NAMALWA (cell line): ENCODE measurements at regions not wholly inside any gene's neighbourhood (a gene's known extent, or its start where the extent isn't known, plus 50 kb on each side); places are given as distances from the start of the nearest gene placed in this dataset.
"Not testable (repeated sequence)": the region's sequence is repeated elsewhere in the genome, so short reads cannot be mapped to it uniquely, and the experiment has no call there.

Experiments used
- DNase-seq: peaks from one replicate; pipeline ENCODE4 v3.0.0-alpha.2; 2015; ENCODE audit warnings: low spot score

DNA sequence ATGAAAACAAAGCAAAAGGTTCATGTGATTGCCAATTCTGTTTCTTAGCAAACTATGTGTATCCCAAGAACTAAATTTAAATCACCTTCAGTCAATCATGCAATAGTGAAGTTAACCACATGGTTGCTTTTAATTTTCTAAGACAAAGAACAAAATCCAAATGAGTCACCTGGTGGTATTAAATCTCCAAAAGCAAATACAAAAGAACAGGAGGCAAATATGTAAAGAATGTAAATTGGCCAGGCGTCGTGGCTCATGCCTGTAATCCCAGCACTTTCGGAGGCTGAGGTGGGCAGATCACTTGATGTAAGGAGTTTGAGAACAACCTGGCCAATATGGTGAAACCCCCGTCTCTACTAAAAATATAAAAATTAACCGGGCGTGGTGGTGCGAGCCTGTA, 54.2 kb upstream of the PIK3R4 start:
- DNase-seq: no peak

DNA sequence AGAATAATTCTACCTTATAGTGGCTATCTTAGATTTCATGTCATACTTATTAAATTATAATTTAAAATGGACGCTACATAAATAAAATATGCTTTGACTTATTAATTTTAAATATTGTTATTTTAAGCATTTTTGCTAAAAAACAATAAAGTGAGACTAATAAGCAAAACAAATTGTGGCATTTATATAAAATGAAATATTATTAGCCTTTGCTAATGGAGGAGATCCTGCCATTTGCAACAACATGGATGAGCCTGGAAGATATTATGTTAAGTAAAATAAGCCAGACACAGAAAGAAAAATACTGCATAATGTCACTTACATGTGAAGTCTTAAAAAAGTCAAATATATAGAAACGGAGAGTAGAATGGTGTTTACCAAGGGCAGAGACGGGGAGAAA, 54.8 kb upstream of the PIK3R4 start:
- no peak for DNase-seq

DNA sequence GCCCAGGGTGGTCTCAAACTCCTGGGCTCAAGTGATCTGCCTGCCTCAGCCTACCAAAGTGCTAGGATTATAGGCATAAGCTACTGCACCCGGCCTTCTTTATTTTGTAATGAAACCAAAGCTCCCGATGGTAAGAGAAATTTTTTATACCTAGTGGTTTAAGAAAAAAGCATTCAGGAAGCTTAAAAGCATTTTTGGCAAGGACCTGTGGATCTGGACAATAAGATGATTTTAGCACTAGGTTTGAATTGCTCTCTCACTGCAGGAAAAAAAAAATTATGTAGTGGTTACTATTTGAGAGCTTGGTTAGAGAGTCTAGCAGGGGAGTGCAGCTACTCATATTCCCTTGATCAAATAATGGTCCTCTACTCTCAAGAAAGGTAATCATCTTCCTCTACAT, 64.9 kb upstream of the PIK3R4 start:
- DNase-seq: no peak

DNA sequence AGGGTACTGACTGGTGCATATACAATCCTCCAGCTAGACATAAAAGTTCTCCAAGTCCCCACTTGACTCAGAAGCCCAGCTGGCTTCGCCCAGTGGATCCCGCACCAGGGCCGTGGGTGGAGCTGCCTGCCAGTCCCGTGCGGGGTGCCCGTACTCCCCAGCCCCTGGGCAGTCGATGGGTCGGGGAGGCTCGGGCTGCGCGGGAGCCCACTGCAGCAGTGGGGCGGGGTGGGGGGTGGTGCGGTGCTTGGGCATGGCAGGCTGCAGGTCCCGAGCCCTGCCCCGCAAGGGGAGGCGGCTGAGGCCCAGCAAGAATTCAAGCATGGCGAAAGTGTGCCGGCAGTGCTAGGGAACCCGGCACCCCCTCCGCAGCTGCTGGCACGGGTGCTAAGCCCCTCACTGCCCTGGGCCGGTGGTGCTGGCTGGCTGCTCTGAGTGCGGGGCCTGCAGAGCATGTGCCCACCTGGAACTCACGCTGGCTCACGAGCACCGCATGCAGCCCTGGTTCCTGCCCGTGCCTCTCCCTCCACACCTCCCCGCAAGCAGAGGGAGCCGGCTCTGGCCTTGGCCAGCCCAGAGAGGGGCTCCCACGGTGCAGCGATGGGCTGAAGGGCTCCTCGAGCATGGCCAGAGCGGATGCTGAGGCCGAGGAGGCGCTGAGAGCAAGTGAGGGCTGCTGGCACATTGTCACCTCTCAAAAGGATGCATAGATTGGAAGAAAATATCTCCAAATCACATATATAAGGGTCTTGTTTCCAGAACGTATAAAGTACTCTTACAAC, 68.3 kb upstream of the PIK3R4 start:
- DNase-seq: no peak

DNA sequence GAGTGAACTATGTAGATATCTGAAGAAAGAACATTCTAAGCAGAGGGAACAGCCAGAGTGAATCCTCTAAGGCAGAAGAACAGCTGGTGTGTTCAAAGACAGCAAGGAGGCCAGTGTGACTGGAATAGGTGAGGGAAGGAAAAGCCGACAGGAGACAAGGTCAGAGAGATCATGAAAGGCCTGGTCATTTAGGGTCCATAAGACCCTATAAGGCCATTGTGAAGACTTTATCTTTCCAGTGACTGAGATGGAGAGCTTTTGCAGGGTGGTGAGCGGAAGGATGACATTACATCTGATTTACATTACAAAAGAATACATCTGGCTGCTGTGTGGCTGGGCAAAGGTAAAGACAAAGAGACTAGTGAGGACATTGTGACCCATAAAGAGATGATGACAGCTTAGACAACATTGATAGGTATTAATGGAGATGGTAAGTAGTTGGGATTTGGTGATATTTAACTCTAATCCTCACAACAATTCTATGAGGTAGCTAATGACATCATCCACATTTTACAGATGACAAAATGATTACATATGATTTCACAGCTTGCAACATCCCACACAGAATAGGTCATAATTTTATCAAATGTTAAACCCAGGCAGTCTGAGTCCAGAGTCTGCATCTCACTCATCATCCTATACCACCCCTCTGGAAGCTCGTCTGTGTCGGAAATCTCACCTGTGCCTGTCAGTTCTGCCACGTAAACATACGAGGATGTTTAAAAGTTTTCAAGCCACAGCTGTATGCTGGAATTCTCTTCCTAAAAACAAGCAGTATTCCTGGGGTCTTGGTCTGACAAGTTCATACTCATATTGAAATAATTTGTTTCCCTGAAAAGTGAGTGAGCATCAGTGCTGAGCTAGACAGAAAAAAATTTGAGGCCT, 70.2 kb upstream of the PIK3R4 start:
- DNase-seq: no peak

DNA sequence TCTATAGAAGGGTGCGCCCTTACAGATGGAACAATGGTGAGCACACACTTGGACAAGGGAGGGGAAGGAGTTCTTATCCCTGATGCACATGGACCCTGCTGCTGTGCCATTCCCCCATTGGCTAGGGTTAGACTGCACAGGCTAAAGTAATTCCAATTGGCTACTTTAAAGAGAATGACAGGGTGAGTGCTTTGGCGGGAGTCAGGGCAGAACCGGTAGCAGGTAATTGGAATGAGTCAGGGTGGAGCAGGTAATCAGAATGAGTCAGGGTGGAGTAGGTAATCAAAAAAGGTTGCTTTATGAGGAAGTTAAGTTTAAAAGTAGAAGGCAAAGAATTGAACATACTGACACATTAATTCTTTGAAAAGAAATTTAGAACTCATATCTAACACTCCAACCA, 71.4 kb upstream of the PIK3R4 start:
- DNase-seq: not testable (repeated sequence)

DNA sequence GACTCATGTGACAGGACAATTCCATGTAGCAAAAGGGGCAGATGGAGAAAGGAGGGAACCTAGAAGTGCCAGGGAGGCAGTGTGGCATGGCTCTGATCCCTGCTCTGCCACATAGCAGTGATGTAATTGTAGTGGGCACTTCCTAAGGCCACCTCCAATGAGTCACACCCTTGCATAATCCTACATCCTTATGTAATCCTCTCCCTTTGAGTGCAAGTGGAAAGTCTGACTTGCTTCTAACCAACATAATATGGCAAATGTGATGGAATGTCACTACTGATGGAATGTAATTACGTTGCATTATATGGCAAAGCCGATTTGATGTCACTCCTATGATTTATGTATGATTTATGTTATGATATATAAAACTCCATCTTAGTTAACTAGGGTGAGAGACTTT, 72.9 kb upstream of the ATP2C1 start:
- no peak for DNase-seq

DNA sequence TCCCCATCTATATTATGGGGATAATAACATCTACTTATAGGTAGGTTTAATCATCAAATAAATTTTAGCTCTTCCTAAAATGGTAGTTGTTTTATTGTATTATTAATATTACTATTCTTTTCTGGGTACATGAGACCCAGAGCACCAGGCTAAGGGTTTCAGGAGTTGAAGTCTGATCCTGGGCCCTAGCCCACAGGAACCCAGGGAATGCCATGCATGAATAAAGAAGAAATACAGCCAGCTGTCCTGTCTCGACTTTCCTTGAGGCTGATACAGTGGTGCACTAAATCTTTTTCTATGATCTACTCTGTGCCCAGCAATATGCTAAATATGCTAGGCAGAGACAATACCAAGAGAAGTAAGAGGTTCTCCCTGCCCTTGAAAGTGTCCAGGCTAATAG, 72.1 kb upstream of the ATP2C1 start:
- DNase-seq: no peak

DNA sequence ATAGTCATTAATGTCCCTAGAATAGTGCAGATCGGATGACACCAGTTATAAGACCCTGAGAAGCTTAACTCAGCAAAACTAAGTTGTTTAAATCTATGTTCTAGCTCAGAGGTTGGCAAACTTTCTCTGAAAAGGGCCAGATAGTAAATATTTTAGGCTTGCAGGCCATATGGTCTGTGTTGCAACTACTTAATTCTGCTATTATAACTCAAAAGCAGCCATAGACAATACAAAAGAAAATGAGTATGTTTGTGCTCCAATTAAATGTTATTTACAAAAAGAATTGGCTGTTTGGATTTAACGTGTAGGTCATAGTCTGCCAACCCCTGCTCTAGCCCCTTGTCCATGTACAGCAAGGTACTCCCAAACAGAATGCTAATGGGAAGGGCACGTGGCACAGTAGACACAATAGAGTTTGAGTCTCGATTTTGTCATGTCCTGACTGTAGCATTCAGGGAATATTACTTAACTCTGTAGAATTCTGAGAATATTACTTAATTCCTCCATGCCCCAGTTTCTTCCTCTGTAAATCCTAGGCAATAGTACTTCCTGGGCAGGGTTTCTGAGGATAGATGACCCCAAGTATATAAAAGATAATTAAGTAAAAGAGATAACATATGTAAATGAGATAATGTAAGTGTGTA, 70.5 kb upstream of the ATP2C1 start:
- no peak for DNase-seq

DNA sequence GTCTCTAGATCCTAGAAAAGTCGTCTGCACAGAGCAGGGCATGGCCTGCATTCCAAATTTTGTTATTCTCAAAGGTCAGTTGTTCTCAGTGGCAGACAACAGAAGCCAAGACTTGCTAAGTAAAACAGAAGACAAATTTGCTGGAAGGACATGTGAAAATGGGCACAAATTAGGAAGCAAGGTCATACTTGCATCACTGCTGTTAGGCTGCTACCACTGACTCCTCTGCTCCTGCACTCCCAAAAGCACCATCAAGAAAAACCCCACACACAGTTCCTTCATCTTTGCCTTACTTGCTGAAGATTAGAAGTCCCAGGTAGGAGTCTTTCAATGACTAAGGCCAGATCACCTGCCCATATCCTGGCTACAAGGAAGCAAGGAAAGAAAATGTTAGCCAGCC, 69.9 kb upstream of the ATP2C1 start:
- DNase-seq: no peak

DNA sequence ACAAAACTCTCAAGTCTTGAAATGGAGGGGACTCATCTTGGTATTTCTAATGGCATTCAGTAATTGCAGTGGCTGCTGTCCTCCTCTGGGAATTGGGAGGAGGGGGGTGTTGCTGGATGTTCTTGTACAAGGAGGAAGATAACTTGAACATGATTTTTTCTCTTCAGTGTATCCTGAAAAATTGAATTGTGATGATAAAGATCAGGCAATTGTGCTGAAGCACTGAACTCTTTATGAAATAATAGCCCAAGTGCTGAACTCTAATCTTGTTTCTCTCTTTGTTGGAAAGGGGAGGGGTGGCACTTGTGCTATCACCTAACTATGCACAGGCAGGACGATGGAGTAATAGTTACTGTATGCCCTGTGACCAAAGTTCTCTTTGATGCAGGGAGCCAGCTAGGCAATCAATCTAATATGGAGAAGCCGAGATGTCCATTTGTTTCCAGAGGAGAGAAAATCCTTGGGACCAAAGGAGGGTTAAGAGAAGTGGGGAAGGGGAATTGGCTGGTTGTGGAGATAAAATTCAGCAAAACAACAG, 68.1 kb upstream of the ATP2C1 start:
- no peak for DNase-seq

DNA sequence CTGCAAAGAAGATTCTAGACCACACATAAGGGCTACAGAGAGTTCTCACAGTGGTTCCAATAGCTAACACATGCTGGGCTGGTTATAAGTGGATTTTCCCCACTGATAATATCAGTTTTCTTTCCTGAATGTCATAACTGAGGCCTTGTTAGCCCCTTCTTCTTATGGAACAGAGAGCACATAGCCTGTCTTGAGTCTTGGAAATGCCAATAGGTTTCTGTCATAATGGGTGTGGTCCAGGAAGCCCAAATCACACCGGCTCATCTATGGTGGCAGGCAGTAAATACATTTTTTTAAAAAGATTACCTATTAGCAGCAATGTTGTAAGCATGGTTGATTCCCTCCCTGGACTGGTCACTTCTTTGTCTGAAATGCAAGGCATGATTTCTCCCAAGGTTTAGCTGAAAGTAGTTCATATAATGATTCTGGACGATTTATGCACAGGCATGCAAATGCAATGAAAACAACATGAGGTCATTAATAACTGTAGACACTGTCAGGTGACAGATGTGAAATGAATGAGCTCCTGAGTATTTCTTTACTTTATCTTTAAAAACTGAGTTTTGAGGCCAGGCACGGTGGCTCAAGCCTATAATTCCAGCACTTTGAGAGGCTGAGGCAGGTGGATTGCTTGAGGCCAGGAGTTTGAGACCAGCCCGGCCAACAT, 67.2 kb upstream of the ATP2C1 start:
- DNase-seq: no peak

DNA sequence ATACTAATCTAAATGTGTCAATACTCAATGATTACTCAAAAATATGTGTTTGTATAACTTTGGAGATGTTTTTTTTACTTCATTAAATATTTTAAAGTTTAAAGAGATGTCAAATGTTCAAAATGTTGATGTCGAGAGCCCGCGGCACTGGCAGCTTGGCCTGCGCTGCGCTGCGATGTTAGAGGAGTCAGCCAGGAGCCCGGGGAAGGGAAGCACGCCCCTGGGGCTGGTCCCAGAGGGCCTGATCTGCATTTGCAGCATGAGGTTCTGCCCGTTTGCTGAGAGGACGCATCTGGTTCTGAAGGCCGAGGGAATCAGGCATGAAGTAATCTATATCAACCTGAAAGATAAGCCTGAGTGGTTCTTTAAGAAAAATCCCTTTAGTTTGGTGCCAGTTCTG, 66.4 kb upstream of the ATP2C1 start:
- DNase-seq: no peak

DNA sequence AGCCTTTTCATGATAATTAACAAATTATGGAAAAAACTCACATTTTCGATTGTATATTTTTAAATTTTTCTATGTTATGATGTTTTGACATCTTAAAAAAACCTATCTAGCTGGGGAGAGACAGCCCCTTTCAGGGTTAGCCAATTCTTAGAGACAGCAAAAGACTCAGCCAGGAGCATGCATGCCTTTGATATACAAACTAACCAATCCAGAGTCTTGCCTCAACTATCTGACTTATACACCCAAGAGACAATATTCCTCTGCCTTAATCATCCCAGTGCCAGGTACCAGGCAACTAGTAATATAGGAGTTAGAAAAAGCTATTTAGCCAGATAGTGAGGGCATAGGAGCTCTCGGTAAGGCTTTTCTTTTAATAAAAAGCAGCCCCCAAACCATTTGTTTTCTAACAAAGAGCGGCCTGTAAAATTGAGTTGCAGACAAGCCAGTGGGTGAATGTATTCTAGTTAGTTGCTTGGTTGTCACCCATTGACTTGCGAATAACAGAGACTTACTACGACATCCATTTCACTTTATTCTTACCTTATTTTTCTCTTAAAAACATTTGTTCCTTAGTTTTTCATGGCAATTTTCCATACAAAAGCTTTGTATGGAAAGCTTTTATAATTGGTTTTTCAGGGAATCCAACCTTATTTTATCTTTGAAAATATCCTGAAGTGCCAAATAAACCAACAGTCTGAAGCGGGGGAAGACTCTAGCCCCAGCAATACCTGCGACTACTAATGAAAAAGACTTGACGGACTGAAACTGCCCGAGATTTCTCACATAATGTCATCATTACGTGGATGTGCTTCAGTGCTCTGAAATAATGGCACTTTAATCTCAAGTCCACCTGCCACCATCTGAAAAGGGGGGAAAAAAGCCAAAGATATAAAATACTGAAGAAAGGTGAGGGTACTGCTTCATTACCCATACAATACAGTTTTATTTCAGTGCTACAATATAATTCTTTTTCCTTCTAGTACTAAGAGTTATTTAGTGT, 64.6 kb upstream of the ATP2C1 start:
- DNase-seq: no peak

DNA sequence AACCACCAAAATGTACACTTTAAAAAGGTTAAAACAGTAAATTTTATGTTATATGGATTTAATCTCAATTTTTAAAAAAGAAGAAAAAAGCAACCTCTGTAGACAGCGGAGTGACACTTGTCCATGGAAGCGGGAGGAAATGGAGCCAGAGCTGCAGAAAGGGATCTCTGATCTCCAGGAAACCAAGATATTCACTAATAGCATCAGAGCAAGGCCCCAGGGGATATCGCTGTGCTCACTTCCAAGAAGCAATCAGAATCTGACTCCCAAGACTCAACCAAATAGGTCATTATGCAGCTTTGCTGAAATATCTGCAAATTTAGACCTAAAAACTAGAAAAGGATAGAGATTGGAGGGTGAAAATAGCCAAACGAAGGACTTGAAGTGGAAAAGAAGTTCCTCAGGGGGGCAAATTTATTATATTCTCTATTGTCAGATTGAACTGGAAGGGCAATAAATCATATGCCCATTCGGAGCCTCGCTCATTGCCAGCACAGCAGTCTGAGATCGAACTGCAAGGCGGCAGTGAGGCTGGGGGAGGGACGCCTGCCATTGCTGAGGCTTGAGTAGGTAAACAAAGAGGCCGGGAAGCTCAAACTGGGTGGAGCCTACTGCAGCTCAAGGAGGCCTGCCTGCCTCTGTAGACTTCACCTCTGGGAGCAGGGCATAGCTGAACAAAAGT, 62.0 kb upstream of the ATP2C1 start:
- DNase-seq: no peak

DNA sequence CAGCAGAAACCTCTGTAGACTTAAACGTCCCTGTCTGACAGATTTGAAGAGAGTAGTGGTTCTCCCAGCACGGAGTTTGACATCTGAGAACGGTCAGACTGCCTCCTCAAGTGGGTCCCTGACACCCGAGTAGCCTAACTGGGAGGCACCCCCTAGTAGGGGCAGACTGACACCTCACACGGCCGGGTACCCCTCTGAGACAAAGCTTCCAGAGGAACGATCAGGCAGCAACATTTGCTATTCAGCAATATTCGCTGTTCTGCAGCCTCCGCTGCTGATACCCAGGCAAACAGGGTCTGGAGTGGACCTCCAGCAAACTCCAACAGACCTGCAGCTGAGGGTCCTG, 61.5 kb upstream of the ATP2C1 start:
- not testable (repeated sequence) for DNase-seq

DNA sequence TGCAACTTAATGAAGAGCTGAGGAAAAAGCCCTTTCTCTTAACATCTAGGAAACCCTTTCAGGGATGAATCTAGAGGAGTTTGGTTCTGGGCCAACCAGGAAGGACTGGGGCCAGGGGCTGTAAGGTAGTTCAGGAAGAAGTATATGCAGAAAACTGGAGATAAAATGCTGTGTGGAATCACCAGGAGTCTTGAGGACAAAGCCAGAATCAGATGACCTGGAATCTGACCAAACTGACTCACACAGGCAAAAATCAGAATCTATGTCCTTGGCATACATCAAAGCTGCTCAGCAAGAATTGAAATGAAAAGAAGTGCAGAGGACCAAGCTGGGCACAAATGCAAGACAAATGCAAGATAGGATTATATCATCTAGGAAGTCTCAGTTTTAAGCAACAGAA, 59.4 kb upstream of the ATP2C1 start:
- DNase-seq: no peak

DNA sequence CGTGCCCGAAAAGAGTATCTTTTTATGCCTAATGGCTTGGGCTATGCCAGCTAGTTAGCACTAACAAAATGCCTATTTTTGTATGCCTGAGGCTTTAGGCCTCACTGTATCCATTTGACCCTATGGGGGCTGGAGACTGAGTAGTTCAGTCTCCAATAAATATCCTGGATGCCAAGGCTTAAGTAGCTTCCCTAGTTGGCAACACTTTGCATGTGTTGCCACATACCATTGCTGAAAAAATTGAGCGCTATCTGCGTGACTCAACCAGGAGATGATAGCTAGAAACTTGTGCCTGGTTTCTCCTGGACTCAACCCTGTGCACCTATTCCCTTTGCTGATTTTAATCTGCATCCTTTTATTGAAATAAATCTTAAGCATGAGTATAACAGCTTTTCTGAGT, 58.4 kb upstream of the ATP2C1 start:
- no peak for DNase-seq

DNA sequence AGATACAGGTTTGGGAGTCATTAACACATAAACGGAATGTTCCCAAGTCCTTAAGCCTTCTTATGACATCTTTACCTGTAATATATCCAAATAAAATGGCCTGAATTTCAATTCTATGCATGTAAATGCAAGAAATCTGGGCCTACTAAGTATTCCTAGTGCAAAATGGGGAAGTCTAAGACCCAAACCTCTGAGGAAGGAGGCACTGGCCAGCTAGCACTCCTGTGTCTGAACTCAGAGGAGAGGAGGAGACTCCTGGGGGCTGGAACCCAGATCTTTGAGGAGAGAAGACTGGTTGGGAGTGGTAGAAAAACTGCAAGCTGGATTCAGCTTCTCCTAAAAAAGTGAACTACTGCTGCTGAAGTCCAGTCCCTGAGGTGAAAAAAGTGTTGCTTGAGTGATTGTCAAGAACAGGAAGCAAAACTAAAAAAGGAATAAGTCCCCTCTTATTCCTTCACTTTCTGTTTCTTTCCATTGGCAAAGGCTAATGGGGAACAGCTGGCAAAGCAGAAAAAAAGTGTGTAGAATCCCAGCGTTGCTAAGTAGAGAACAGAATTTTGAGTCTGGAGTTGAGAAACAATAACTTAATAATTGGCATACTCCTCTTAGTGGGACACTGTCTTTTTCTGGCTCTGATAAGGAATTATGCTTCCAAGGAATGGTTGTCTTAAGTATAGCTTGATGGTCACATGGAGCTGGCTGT, 54.8 kb upstream of the ATP2C1 start:
- DNase-seq: peak; percentile 32

DNA sequence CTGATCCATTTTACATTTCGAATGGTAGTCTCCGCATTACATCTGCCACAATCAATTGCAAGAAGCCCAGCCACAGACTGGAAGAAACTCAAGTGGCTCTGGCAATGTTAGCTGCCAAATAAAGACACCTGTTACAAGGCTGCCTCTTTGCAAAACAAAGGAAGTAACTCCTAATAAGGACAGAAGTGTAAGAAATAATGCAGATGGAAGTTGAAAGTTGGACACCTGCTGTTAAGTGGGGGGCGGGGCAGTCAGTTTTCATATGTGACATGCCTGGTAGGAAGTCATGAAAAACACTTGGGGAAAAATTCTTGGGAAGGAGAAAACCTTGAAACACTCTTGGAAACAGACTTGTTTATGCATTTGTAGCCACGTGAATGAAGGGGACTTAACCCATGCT, 54.1 kb upstream of the ATP2C1 start:
- DNase-seq: peak; percentile 73
